NOMO-1 (cell line): ENCODE measurements at regions not wholly inside any gene's neighbourhood (a gene's known extent, or its start where the extent isn't known, plus 50 kb on each side); places are given as distances from the start of the nearest gene placed in this dataset.

ENCODE experiments used
- DNase-seq, 2 experiments: peaks; one replicate each; lab custom pipeline; 2025; ENCODE audit not compliant: unreplicated experiment in 2 of 2; lab: John Stamatoyannopoulos, UW

GRCh38 chr10:111435871-111436270, 359.0 kb downstream of the ADRA2A start:
- DNase-seq: no peak

- no peak for DNase-seq
These were observed 362.4 kb downstream of the ADRA2A start for GRCh38 chr10:111439034-111439842.

DNA sequence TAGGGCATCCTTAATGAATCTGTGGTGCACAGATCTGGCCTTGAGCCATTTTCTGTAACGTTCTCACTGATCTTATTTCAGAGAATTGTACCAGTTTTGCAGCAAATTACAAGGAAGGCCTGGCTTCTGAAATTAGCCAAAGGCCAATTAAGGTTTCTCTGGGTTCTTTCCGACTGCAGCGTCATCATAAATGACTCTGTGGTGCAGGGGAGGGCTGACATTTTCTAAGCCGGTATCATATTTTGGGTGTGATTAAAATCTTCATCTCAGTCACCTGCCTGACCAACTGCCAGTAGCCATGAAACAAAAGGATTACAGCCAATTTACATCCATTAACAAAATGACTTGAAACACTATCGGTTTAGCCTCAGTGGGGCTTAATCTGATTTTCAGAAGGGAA, 363.7 kb downstream of the ADRA2A start:
- DNase-seq: no peak

DNA sequence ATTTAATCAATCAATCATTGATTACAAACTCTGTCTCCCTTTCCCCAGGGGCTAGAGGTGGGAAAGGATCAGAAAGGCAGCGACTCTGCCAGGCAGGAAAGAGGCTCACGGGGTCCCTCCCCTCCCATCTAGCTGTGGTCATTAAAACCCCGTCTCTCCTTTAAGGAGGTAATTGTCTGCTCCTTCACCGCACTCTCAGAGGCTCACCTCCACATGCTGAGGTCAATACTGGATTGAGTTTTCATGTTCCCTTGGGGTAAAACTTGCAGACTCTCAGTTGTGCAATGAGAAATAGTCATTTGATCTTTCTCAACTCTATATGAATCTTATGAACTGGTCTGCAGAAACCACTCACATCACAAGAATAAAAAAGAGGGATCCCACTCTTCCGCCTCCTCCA, 368.8 kb downstream of the ADRA2A start:
- DNase-seq: no peak

DNA sequence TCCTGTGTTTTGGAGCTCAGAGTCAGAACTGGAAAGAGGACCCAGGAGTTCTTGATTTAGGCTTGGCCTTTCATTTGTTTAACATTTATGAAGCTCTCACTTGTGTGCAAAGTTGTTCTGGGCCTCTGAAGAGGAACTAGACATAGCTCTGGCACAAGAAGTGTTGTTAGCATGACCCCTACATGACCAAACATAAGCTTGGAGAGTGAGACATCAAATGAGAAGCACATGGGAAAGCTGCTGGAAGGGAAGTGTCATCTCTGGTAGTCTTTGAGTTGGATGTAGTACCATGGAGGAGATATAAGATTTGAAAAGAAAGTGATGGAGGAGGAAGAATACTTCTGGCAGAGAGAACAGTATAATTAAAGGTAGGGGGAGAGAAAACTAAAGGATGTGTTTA, 370.1 kb downstream of the ADRA2A start:
- DNase-seq: no peak

DNA sequence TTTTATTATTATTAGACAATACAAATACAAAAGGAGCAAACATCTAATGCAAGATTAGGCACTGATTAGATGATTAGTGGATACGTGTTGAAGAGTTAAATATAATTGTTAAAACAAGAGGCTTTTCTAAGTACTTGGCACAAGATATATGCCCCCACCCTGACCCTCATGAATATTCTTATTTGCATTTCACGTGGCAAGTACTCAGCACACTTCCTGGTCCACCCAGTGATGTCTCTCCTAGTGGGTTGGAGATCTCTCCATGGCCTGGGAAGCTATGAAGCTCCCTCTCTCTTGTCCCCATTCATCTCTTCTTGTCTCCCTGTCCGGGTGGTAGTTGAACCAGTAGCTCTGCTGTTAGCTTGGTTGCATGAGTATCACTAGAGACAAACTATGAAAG, 375.3 kb downstream of the ADRA2A start:
- no peak for DNase-seq

- no peak for DNase-seq
These were observed 379.1 kb downstream of the ADRA2A start for GRCh38 chr10:111455776-111456426.

- DNase-seq: no peak
These were observed 381.4 kb downstream of the ADRA2A start for GRCh38 chr10:111458256-111458655.

GRCh38 chr10:111459967-111460366, 383.1 kb downstream of the ADRA2A start:
- no peak for DNase-seq

DNA sequence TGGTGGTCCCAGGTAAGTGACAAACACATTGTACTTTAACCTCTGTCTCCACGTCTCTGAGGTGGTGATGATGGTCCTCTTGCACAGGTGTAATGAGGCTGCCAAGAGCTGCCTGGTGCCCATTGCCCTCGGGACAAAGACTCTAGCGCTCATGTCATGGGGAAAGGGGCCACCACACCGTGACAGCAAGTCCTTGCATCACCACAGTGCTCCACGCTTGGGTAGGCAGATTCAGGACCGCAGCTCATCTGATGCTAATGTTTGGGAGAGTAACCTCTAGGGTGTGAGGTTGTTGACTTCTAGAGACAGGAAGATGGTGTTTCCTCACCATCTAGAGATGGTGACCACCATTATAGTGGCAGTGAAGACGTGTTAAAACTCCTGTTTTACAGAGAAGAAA, 395.6 kb downstream of the ADRA2A start:
- DNase-seq: no peak

DNA sequence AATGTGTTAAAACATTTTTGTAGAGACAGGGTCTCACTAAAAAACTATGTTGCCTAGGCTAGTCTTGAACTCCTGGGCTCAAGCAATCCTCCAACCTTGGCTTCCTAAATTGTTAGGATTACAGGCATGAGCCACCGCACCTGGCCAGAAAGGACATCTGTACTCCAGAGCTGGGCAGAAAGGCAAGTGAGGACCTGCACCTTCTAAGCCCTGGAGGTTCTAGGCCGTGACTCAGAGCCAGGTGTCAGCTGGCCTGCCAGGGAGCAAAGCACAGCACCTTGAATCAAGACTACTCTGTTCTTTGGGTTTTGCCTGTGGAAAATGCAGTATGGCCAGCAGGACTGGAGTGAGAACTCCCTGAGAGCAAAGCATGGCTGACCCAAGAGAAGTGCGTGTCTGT, 396.5 kb downstream of the ADRA2A start:
- no peak for DNase-seq

GRCh38 chr10:111474786-111475185, 398.0 kb downstream of the ADRA2A start:
- DNase-seq: no peak

- DNase-seq: no peak
These were observed 398.9 kb downstream of the ADRA2A start for GRCh38 chr10:111475720-111476119.

- DNase-seq: no peak
These were observed 401.8 kb downstream of the ADRA2A start for GRCh38 chr10:111478651-111479050.

DNA sequence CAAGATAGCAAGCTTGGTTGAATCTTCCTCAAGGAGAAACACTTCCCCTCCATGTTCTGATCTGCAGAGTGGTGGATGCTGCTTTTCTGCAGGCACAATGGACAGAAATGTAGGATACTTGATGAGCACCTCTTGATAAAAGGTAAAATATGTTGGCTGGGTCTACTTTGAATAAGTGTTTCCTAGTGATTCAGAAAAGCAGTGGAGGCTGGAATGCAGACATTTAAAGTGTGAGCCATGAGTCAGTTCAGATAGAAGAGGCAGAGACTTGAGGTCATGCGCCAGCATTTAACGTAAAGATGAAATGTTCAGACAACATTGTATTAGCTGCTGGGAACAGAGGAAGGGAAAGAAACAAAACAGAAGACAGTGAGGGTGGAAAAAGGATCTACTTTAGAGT, 403.1 kb downstream of the ADRA2A start:
- no peak for DNase-seq

- no peak for DNase-seq
These were observed 404.5 kb downstream of the ADRA2A start for GRCh38 chr10:111481261-111481826.

DNA sequence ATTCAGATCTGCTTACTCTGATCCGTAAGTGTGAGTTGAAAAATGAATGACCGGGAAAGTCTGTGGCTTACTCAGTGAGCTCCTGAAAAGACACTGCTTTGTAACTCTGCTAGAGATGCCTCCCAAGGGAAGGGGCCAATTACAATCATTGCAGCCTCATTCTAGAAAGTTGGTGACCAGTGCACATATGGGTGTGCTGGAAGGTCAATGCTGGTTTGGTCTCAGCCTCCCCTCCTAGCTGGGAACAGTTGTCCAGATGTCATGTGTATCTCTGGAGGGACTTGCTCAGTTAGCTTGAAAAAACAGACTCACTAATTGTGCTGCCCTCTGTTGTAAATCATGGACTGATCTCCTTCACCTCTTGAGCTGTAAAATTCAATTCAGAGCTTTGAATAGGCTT, 405.0 kb downstream of the ADRA2A start:
- DNase-seq: no peak

GRCh38 chr10:111482621-111483216, 405.9 kb downstream of the ADRA2A start:
- no peak for DNase-seq

DNA sequence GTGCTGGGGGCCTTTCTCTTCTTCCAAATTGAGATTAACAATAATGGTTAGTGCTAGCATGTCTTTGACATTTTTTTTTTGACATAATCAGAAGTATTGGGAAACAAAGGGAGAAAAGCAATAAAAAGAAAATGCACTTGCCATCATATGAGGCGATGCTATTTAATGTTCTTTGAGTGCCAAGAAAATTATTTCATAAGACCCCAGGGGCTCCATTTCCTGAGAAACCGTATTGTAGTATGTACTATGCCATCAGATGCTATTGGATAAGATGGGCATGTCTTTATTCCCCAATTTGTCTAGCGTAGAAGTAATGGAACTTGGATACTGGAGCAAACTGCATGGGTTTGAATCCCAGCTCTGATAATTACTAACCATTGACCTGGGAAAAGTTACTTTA, 408.9 kb downstream of the ADRA2A start:
- DNase-seq: no peak

DNA sequence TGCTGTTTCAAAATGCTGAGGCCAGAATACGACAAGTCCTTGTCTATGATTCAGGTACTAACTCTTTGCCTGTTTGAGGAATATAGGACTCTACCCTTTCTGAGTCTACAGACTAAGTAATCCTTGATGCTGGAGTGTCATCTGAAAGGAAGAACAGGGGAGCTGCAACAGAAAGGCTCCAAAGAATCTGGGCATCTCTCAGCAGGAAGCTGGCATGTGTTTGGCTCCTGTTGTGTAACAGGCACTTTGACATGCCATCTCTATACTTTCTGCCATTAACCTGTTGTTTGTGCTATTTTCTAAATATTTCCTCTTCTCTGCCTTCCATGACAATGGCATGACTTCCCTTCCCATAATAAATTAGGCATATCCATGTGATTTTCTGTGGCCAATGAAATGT, 409.5 kb downstream of the ADRA2A start:
- DNase-seq: no peak

GRCh38 chr10:111488668-111489067, 411.8 kb downstream of the ADRA2A start:
- no peak for DNase-seq

- no peak for DNase-seq
These were observed 414.3 kb downstream of the ADRA2A start for GRCh38 chr10:111491154-111491553.
